ENCODE measurements at regions not wholly inside any gene's neighbourhood (a gene's known extent, or its start where the extent isn't known, plus 50 kb on each side); places are given as distances from the start of the nearest gene placed in this dataset.

GRCh38 chr13:39951301-39951700, 295.8 kb downstream of the COG6 start:
- in situ Hi-C loops (cut with HindIII; ENCODE audit: low pct_unique_long_range_greater_than_20kb, low sequenced_read_pairs) = no loop called here
- no peak for DNase-seq (ENCODE audit: low read depth, low spot score)

- no peak for DNase-seq (ENCODE audit: low read depth, low spot score)
- in situ Hi-C loops (cut with HindIII; ENCODE audit: low pct_unique_long_range_greater_than_20kb, low sequenced_read_pairs) = no loop called here
These were observed 297.1 kb downstream of the COG6 start for GRCh38 chr13:39952249-39953233.

- no peak for DNase-seq (ENCODE audit: low read depth, low spot score)
- in situ Hi-C loops (cut with HindIII; ENCODE audit: low pct_unique_long_range_greater_than_20kb, low sequenced_read_pairs) = no loop called here
These were observed 299.0 kb downstream of the COG6 start for GRCh38 chr13:39954476-39954875.

GRCh38 chr13:39955560-39955959, 300.1 kb downstream of the COG6 start:
- no peak for DNase-seq (ENCODE audit: low read depth, low spot score)

GRCh38 chr13:39956036-39956435, 300.6 kb downstream of the COG6 start:
- DNase-seq (ENCODE audit: low read depth, low spot score) = no peak
- in situ Hi-C loops (cut with HindIII; ENCODE audit: low pct_unique_long_range_greater_than_20kb, low sequenced_read_pairs) = no loop called here

More at GRCh38 chr13:39955560-39955959, 300.1 kb downstream of the COG6 start:
- in situ Hi-C loops (cut with HindIII; ENCODE audit: low pct_unique_long_range_greater_than_20kb, low sequenced_read_pairs) = no loop called here

- in situ Hi-C loops (cut with HindIII; ENCODE audit: low pct_unique_long_range_greater_than_20kb, low sequenced_read_pairs) = no loop called here
- DNase-seq (ENCODE audit: low read depth, low spot score) = no peak
These were observed 302.6 kb downstream of the COG6 start for GRCh38 chr13:39957868-39958677.

- in situ Hi-C loops (cut with HindIII; ENCODE audit: low pct_unique_long_range_greater_than_20kb, low sequenced_read_pairs) = no loop called here
- DNase-seq (ENCODE audit: low read depth, low spot score) = peak; percentile 8
These were observed 304.2 kb downstream of the COG6 start for GRCh38 chr13:39959497-39960144.

- in situ Hi-C loops (cut with HindIII; ENCODE audit: low pct_unique_long_range_greater_than_20kb, low sequenced_read_pairs) = no loop called here
- DNase-seq (ENCODE audit: low read depth, low spot score) = no peak
These were observed 304.7 kb downstream of the COG6 start for GRCh38 chr13:39960191-39960590.

- in situ Hi-C loops (cut with HindIII; ENCODE audit: low pct_unique_long_range_greater_than_20kb, low sequenced_read_pairs) = no loop called here
These were observed 305.6 kb downstream of the COG6 start for GRCh38 chr13:39961036-39961435.

DNA sequence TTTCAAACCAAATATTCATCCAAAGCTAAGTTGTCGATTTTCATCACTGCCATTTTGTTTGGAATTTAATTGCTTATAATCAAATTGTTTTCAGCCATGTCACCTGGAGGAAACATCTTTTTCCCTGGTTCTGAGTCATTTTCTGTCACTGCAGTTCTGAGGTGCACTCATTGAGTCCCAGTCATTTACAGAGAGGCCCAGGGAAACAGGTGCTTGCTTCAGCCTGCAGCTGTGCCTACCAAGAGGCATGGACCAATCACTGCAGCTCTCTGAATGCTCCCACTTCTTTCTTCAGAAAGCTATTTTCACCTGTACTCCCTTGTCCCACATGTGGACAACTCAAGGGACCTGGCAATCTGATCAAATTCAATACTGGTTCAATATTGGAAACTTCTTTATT, 308.1 kb downstream of the COG6 start:
- in situ Hi-C loops (cut with HindIII; ENCODE audit: low pct_unique_long_range_greater_than_20kb, low sequenced_read_pairs) = no loop called here
- no peak for DNase-seq (ENCODE audit: low read depth, low spot score)

More at GRCh38 chr13:39961036-39961435, 305.6 kb downstream of the COG6 start:
- peak; percentile 38 for DNase-seq (ENCODE audit: low read depth, low spot score)

DNA sequence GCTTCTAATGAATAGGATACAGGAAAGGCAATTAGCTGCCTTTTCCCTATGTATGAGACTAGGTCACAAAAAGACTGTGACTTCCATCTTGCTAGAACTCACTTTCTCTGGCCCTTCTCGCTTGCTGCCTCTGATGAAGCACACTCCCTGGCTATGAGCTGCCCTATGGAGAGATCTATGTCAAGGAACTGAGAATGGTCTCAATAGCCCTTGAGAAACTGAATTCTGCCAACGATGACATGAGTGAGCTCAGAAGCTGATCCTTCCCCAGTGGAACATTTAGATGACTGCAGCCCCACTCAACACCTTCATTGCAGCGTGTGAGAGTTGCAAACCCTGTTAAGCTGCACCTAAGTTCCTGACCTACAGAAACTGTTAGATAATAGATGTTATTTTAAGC, 309.8 kb downstream of the COG6 start:
- in situ Hi-C loops (cut with HindIII; ENCODE audit: low pct_unique_long_range_greater_than_20kb, low sequenced_read_pairs) = no loop called here
- DNase-seq (ENCODE audit: low read depth, low spot score) = no peak

GRCh38 chr13:39967199-39967959, 311.9 kb downstream of the COG6 start:
- in situ Hi-C loops (cut with HindIII; ENCODE audit: low pct_unique_long_range_greater_than_20kb, low sequenced_read_pairs) = no loop called here
- DNase-seq (ENCODE audit: low read depth, low spot score) = no peak

DNA sequence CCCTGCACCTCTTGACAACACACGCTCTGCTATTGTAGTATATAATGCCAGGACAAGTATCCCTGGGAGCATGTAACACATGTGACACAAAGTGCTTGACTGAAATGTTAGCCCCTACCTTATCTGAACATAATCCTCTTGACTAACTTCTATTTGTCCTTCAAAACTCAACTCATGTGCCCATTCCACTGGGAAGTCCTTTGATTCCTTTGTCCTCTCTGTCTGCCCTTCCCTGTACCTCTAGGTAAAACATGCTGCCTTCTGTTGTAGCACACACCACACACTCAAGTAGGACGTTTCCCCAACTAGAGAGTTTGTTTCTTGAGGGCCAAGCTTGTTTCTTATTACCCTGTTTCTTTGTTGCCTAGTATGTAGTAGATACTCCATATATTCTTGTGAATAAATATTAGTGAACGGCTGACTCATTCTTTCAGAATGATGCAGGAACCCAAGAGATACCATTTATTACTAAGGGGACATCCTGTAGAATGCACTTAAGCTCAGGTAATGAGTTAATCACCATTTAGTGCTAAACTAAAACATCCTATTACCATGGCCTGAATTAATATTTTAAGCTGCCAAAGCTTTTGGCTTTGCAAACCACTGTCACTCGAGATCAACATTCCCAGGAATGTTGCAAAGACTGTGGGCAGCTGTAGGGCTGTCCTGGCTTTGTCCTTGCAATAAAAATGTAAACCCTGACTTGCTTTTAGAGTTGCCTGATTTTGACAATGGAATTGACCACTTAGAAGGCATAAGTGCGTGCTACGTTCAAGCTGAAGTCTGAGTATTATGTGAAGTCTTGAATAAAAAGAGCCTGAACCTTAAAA, 313.4 kb downstream of the COG6 start:
- in situ Hi-C loops (cut with HindIII; ENCODE audit: low pct_unique_long_range_greater_than_20kb, low sequenced_read_pairs) = no loop called here
- DNase-seq (ENCODE audit: low read depth, low spot score) = no peak

- peak; percentile 15 for DNase-seq (ENCODE audit: low read depth, low spot score)
- in situ Hi-C loops (cut with HindIII; ENCODE audit: low pct_unique_long_range_greater_than_20kb, low sequenced_read_pairs) = no loop called here
These were observed 314.9 kb downstream of the COG6 start for GRCh38 chr13:39970177-39970846.

DNA sequence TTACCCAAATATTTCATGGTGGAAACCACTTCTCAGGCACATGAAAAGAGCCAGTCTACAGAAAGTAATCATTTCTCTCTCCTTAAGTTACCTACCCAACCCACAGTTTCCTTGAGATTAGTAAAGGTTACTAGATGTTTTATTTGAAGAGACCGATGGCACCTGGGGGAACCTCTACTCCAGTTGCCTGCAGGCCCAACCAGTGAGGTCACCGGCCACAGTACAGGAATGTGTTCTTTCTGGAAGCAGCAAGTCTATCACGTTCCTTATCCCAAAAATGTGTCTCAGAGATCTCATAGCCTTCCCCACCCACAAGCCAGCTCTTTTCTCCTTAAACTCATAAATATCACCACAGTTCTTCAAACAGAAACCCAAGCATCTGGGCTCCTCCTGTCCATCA, 316.1 kb downstream of the COG6 start:
- DNase-seq (ENCODE audit: low read depth, low spot score) = no peak
- in situ Hi-C loops (cut with HindIII; ENCODE audit: low pct_unique_long_range_greater_than_20kb, low sequenced_read_pairs) = no loop called here

GRCh38 chr13:39976481-39976880, 321.0 kb downstream of the COG6 start:
- DNase-seq (ENCODE audit: low read depth, low spot score) = no peak

More at GRCh38 chr13:39976481-39976880, 321.0 kb downstream of the COG6 start:
- in situ Hi-C loops (cut with HindIII; ENCODE audit: low pct_unique_long_range_greater_than_20kb, low sequenced_read_pairs) = no loop called here

All from SK-MEL-5 (cell line).